ENCODE measurements at regions not wholly inside any gene's neighbourhood (a gene's known extent, or its start where the extent isn't known, plus 50 kb on each side); places are given as distances from the start of the nearest gene placed in this dataset.

- no peak for TF ChIP-seq CTCF (IDR thresholded peaks at IDR 0.05; ENCODE audit: insufficient read depth, low read length, poor library complexity, severe bottlenecking)
- Histone ChIP-seq H3K27me3 (replicated peaks; ENCODE audit: control insufficient read depth, insufficient read depth, low read length) (peaks cover 2% of the 10 kb centered on the region), H3K4me3 (replicated peaks; ENCODE audit: low read depth, low read length) (no peak overlapping the region), H3K36me3 (ENCODE audit: control insufficient read depth, insufficient read depth, low read length) (no peaks in the 10 kb centered on the region)
- DNase-seq (ENCODE audit: extremely low read depth, insufficient read length): no peak
These were observed 76.6 kb upstream of the SPATA13 start for GRCh38 chr13:24083722-24084421.

GRCh38 chr13:24085662-24086061 lies 74.9 kb upstream of the SPATA13 start:
- Histone ChIP-seq H3K27me3 (replicated peaks; ENCODE audit: control insufficient read depth, insufficient read depth, low read length) (peaks cover 2% of the 10 kb centered on the region), H3K4me3 (replicated peaks; ENCODE audit: low read depth, low read length) (no peak overlapping the region)
- DNase-seq (ENCODE audit: extremely low read depth, insufficient read length): no peak

GRCh38 chr13:24086642-24087041 lies 73.9 kb upstream of the SPATA13 start:
- TF ChIP-seq CTCF (IDR thresholded peaks at IDR 0.05; ENCODE audit: insufficient read depth, low read length, poor library complexity, severe bottlenecking): no peak
- Histone ChIP-seq H3K4me3 (replicated peaks; ENCODE audit: low read depth, low read length) (no peak overlapping the region), H3K36me3 (ENCODE audit: control insufficient read depth, insufficient read depth, low read length) (no peaks in the 10 kb centered on the region), H3K27me3 (replicated peaks; ENCODE audit: control insufficient read depth, insufficient read depth, low read length) (peaks cover 2% of the 10 kb centered on the region)
- DNase-seq (ENCODE audit: extremely low read depth, insufficient read length): no peak

More at GRCh38 chr13:24085662-24086061, 74.9 kb upstream of the SPATA13 start:
- H3K36me3 ChIP-seq (ENCODE audit: control insufficient read depth, insufficient read depth, low read length): no peaks in the 10 kb centered on the region
- no peak for TF ChIP-seq CTCF (IDR thresholded peaks at IDR 0.05; ENCODE audit: insufficient read depth, low read length, poor library complexity, severe bottlenecking)

- H3K36me3 ChIP-seq (ENCODE audit: control insufficient read depth, insufficient read depth, low read length): no peaks in the 10 kb centered on the region
- H3K4me3 ChIP-seq (replicated peaks; ENCODE audit: low read depth, low read length): no peak overlapping the region
- TF ChIP-seq CTCF (IDR thresholded peaks at IDR 0.05; ENCODE audit: insufficient read depth, low read length, poor library complexity, severe bottlenecking): no peak
- DNase-seq (ENCODE audit: extremely low read depth, insufficient read length): no peak
- peaks cover 2% of the 10 kb centered on the region for H3K27me3 ChIP-seq (replicated peaks; ENCODE audit: control insufficient read depth, insufficient read depth, low read length)
These were observed 72.8 kb upstream of the SPATA13 start for GRCh38 chr13:24087605-24088225.

- Histone ChIP-seq H3K4me3 (replicated peaks; ENCODE audit: low read depth, low read length) (no peak overlapping the region), H3K27me3 (replicated peaks; ENCODE audit: control insufficient read depth, insufficient read depth, low read length) (peaks cover 2% of the 10 kb centered on the region), H3K36me3 (ENCODE audit: control insufficient read depth, insufficient read depth, low read length) (no peaks in the 10 kb centered on the region)
- TF ChIP-seq CTCF (IDR thresholded peaks at IDR 0.05; ENCODE audit: insufficient read depth, low read length, poor library complexity, severe bottlenecking): no peak
- no peak for DNase-seq (ENCODE audit: extremely low read depth, insufficient read length)
These were observed 70.5 kb upstream of the SPATA13 start for GRCh38 chr13:24090049-24090448.
